B cell (primary cell): ENCODE measurements at regions not wholly inside any gene's neighbourhood (a gene's known extent, or its start where the extent isn't known, plus 50 kb on each side); places are given as distances from the start of the nearest gene placed in this dataset.

ENCODE experiments used
- ATAC-seq: fragments of 200-7000 bp; cut with Tn5 transposase; one replicate; pipeline ENCODE4 v1.10.0; 2021; ENCODE audit warnings: low read depth, mild to moderate bottlenecking, moderate number of reproducible peaks, moderate library complexity
- CTCF ChIA-PET: fragments of 350-600 bp; sonication (Branson Sonifier 250); formaldehyde crosslinking; loops from one replicate; lab custom pipeline; 2021; ENCODE audit warnings: antibody characterized with exemption, inconsistent platforms; lab: Charles Lee
- POLR2A ChIA-PET: fragments of 350-600 bp; sonication (Branson Sonifier 250); formaldehyde crosslinking; loops from one replicate; lab custom pipeline; 2021; ENCODE audit warnings: antibody characterized with exemption; lab: Charles Lee
- DNase-seq: peaks from one replicate; pipeline ENCODE4 v3.0.0; 2013
- H2AFZ ChIP-seq: 2 replicates; pipeline ENCODE4 v1.6.1; 2012; ENCODE audit warnings: mild to moderate bottlenecking, low read depth, low read length; ENCODE audit not compliant: insufficient read depth, poor library complexity, severe bottlenecking
- H3K27ac ChIP-seq, 2 donors: 1 replicate in 1 of 2; 2 replicates in 1 of 2; pipeline ENCODE4 v1.5.1; 2012 to 2013; ENCODE audit warnings: low read length in 2 of 2, mild to moderate bottlenecking in 2 of 2, moderate library complexity in 1 of 2
- H3K27me3 ChIP-seq, 4 experiments: fragments of 200-600 bp in 1 of 4; sonication (generic) in 1 of 4; replicated peaks in 1 of 4; 1 replicate in 2 of 4; 2 replicates in 2 of 4; pipeline versions ENCODE4 v1.6.1 to v1.7.0; 2013 to 2016; ENCODE audit warnings: low read length in 3 of 4, mild to moderate bottlenecking in 2 of 4, mixed read lengths in 1 of 4, moderate library complexity in 1 of 4; ENCODE audit not compliant: insufficient read depth in 4 of 4, control insufficient read depth in 3 of 4; ENCODE audit errors: control extremely low read depth in 1 of 4
- H3K36me3 ChIP-seq, 2 experiments: replicated peaks in 1 of 2; 1 replicate in 1 of 2; 2 replicates in 1 of 2; pipeline versions ENCODE4 v1.6.1 to v1.7.1; 2013; ENCODE audit warnings: low read length in 1 of 2; ENCODE audit not compliant: insufficient read depth in 2 of 2, control insufficient read depth in 1 of 2; ENCODE audit errors: control extremely low read depth in 1 of 2, extremely low read depth in 1 of 2
- H3K4me1 ChIP-seq, 2 donors: fragments of 200-600 bp in 1 of 2; sonication (generic) in 1 of 2; 1 replicate in 1 of 2; 2 replicates in 1 of 2; pipeline versions ENCODE4 v1.5.1 to v1.6.1; 2013 to 2017; ENCODE audit warnings: low read length in 2 of 2; ENCODE audit not compliant: control insufficient read depth in 2 of 2, insufficient read depth in 2 of 2
- H3K4me2 ChIP-seq: replicated peaks from 2 replicates; pipeline ENCODE3; 2012; ENCODE audit warnings: mild to moderate bottlenecking, low read depth, low read length; ENCODE audit not compliant: poor library complexity, severe bottlenecking
- H3K4me3 ChIP-seq, 5 experiments: fragments of 200-600 bp in 1 of 5; sonication (generic) in 1 of 5; 1 replicate in 3 of 5; 2 replicates in 2 of 5; pipeline versions ENCODE4 v1.5.1 to v1.7.0; 2011 to 2016; ENCODE audit warnings: low read length in 4 of 5, mild to moderate bottlenecking in 4 of 5, low read depth in 2 of 5, control low read depth in 1 of 5, moderate library complexity in 1 of 5; ENCODE audit not compliant: insufficient read depth in 1 of 5; ENCODE audit errors: control extremely low read depth in 1 of 5, extremely low read depth in 1 of 5
- H3K79me2 ChIP-seq: fragments of 200-600 bp; sonication (generic); one replicate; pipeline ENCODE4 v1.6.0; 2016; ENCODE audit warnings: low read length; ENCODE audit not compliant: control insufficient read depth, insufficient read depth
- H3K9ac ChIP-seq: fragments of 200-600 bp; sonication (generic); 2 replicates; pipeline ENCODE4 v1.6.1; 2017; ENCODE audit warnings: mild to moderate bottlenecking, low read length, moderate library complexity
- H3K9me3 ChIP-seq, 3 donors: one replicate each; pipeline versions ENCODE4 v1.6.1 to v1.7.1; 2013; ENCODE audit warnings: low read length in 2 of 3; ENCODE audit not compliant: control insufficient read depth in 2 of 3, insufficient read depth in 1 of 3; ENCODE audit errors: control extremely low read depth in 1 of 3
- H4K20me1 ChIP-seq: 2 replicates; pipeline ENCODE4 v1.6.0; 2012; ENCODE audit warnings: mild to moderate bottlenecking, low read length; ENCODE audit not compliant: insufficient read depth, control insufficient read depth, poor library complexity, severe bottlenecking
- H3K27ac Mint-ChIP-seq: one replicate; pipeline ENCODE4 v1.8.0; 2021; ENCODE audit warnings: mixed read lengths
- H3K27me3 Mint-ChIP-seq: one replicate; pipeline ENCODE4 v1.8.0; 2021; ENCODE audit warnings: mixed read lengths
- H3K4me1 Mint-ChIP-seq: one replicate; pipeline ENCODE4 v1.8.0; 2021; ENCODE audit warnings: mixed read lengths
- H3K4me3 Mint-ChIP-seq: one replicate; pipeline ENCODE4 v1.8.0; 2021; ENCODE audit warnings: mixed read lengths
- H3K9me3 Mint-ChIP-seq: one replicate; pipeline ENCODE4 v1.8.0; 2022; ENCODE audit warnings: mixed read lengths; ENCODE audit not compliant: insufficient read depth
- CTCF ChIP-seq: fragments of 200-600 bp; IDR thresholded peaks from one replicate; pipeline ENCODE4 v1.8.0; 2022; ENCODE audit warnings: antibody characterized with exemption, mild to moderate bottlenecking
- EZH2 ChIP-seq: IDR thresholded peaks from 2 replicates; pipeline ENCODE4 v1.6.1; 2012; ENCODE audit warnings: borderline replicate concordance, low read depth, mild to moderate bottlenecking, moderate library complexity, low read length; ENCODE audit not compliant: insufficient read depth, poor library complexity, severe bottlenecking
- intact Hi-C: fragments of 100-400 bp; cut with micrococcal nuclease; formaldehyde crosslinking; loops from one replicate; pipeline ENCODE4 v1.10.0; 2022

GRCh38 chr1:219402925-219403324 is 210.0 kb downstream of the ZC3H11B start:
- no peak overlapping the region for H3K27ac Mint-ChIP-seq
- no peaks in the 10 kb centered on the region for H3K9me3 Mint-ChIP-seq
- no peak overlapping the region for H3K4me3 Mint-ChIP-seq

More at GRCh38 chr1:219402925-219403324, 210.0 kb downstream of the ZC3H11B start:
- Mint-ChIP-seq H3K27me3 (no peaks in the 10 kb centered on the region), H3K4me1 (peaks cover 5% of the 10 kb centered on the region)
- H3K27ac ChIP-seq, result no peak overlapping the region
- no peaks in the 10 kb centered on the region for H3K4me1 ChIP-seq
- no peak overlapping the region for H3K4me3 ChIP-seq
- H4K20me1 ChIP-seq, result no peaks in the 10 kb centered on the region
- H3K9ac ChIP-seq, result no peak overlapping the region
- no peaks in the 10 kb centered on the region for H3K36me3 ChIP-seq
- no peak for DNase-seq
- ChIA-PET POLR2A (no interaction called here), CTCF (no interaction called here)
- no peak overlapping the region for H2AFZ ChIP-seq
- TF ChIP-seq CTCF (no peak), EZH2 (no peak)
- no peaks in the 10 kb centered on the region for H3K79me2 ChIP-seq
- intact Hi-C loops, result loop anchor here (10.0 kb wide), 1 partner anchor 888 kb away; no protein-coding TSS in a partner anchor
- no peak for ATAC-seq
- no peaks in the 10 kb centered on the region for H3K27me3 ChIP-seq
- no peak overlapping the region for H3K4me2 ChIP-seq
- peaks cover 0 to 9% (median 0%) of the 10 kb centered on the region in 3 donors for H3K9me3 ChIP-seq
